Activated B cell treated with CpG ODN at 0.5 μM for 24 hours (primary cell): ENCODE measurements at regions not wholly inside any gene's neighbourhood (a gene's known extent, or its start where the extent isn't known, plus 50 kb on each side); places are given as distances from the start of the nearest gene placed in this dataset.

Source experiments
- ATAC-seq: fragments of 200-7000 bp; cut with Tn5 transposase; one replicate; pipeline ENCODE4 v1.10.0; 2021; ENCODE audit warnings: low read depth, mild to moderate bottlenecking, moderate library complexity
- CTCF ChIA-PET: fragments of 350-600 bp; sonication (Branson Sonifier 250); formaldehyde crosslinking; loops from one replicate; lab custom pipeline; 2021; ENCODE audit warnings: antibody characterized with exemption; lab: Charles Lee
- POLR2A ChIA-PET: fragments of 350-600 bp; sonication (Branson Sonifier 250); formaldehyde crosslinking; loops from one replicate; lab custom pipeline; 2021; ENCODE audit warnings: antibody characterized with exemption; lab: Charles Lee
- DNase-seq: peaks from one replicate; pipeline ENCODE4 v3.0.0; 2022
- H3K27ac Mint-ChIP-seq: one replicate; pipeline ENCODE4 v1.8.0; 2020; ENCODE audit warnings: mixed read lengths
- H3K27me3 Mint-ChIP-seq: one replicate; pipeline ENCODE4 v1.8.0; 2021; ENCODE audit warnings: mixed read lengths
- H3K36me3 Mint-ChIP-seq: one replicate; pipeline ENCODE4 v1.8.0; 2021; ENCODE audit warnings: low read depth, mixed read lengths
- H3K4me1 Mint-ChIP-seq: one replicate; pipeline ENCODE4 v1.8.0; 2021; ENCODE audit warnings: mixed read lengths
- H3K4me3 Mint-ChIP-seq: one replicate; pipeline ENCODE4 v1.8.0; 2020; ENCODE audit warnings: mild to moderate bottlenecking, mixed read lengths
- H3K9me3 Mint-ChIP-seq: one replicate; pipeline ENCODE4 v1.8.0; 2020; ENCODE audit warnings: mixed read lengths
- CTCF ChIP-seq: fragments of 200-600 bp; IDR thresholded peaks from one replicate; pipeline ENCODE4 v1.8.0; 2022; ENCODE audit warnings: antibody characterized with exemption, mild to moderate bottlenecking
- intact Hi-C: fragments of 100-400 bp; cut with micrococcal nuclease; formaldehyde crosslinking; loops from one replicate; pipeline ENCODE4 v1.15.1; 2024

- DNase-seq (no peak), ATAC-seq (no peak)
- H3K9me3 Mint-ChIP-seq, result no peaks in the 10 kb centered on the region
- POLR2A ChIA-PET, result no interaction called here
- TF ChIP-seq CTCF, result no peak
- CTCF ChIA-PET, result no interaction called here
- intact Hi-C loops, result no loop called here
- H3K4me1 Mint-ChIP-seq, result no peaks in the 10 kb centered on the region
- H3K4me3 Mint-ChIP-seq, result no peak overlapping the region
- no peaks in the 10 kb centered on the region for H3K27me3 Mint-ChIP-seq
- no peak overlapping the region for H3K27ac Mint-ChIP-seq
- no peaks in the 10 kb centered on the region for H3K36me3 Mint-ChIP-seq
Observed at GRCh38 chrX:16376056-16376455, 208.8 kb downstream of the MAGEB17 start.

GRCh38 chrX:16386126-16386525 lies 218.8 kb downstream of the MAGEB17 start:
- intact Hi-C loops, result no loop called here
- no peak for TF ChIP-seq CTCF
- CTCF ChIA-PET, result no interaction called here

GRCh38 chrX:16392597-16392996 lies 225.3 kb downstream of the MAGEB17 start:
- H3K27me3 Mint-ChIP-seq, result no peaks in the 10 kb centered on the region
- H3K9me3 Mint-ChIP-seq, result no peaks in the 10 kb centered on the region
- H3K36me3 Mint-ChIP-seq, result no peaks in the 10 kb centered on the region
- DNase-seq, result no peak
- TF ChIP-seq CTCF, result no peak
- no peak overlapping the region for H3K27ac Mint-ChIP-seq
- no peak overlapping the region for H3K4me3 Mint-ChIP-seq
- H3K4me1 Mint-ChIP-seq, result no peaks in the 10 kb centered on the region
- ChIA-PET POLR2A (no interaction called here), CTCF (no interaction called here)
- intact Hi-C loops, result no loop called here
- ATAC-seq, result no peak

More at GRCh38 chrX:16386126-16386525, 218.8 kb downstream of the MAGEB17 start:
- POLR2A ChIA-PET, result no interaction called here
- no peaks in the 10 kb centered on the region for H3K27me3 Mint-ChIP-seq
- no peak overlapping the region for H3K27ac Mint-ChIP-seq
- H3K9me3 Mint-ChIP-seq, result no peaks in the 10 kb centered on the region
- DNase-seq, result no peak
- H3K36me3 Mint-ChIP-seq, result no peaks in the 10 kb centered on the region
- no peak overlapping the region for H3K4me3 Mint-ChIP-seq
- H3K4me1 Mint-ChIP-seq, result no peaks in the 10 kb centered on the region
- ATAC-seq, result no peak

DNA sequence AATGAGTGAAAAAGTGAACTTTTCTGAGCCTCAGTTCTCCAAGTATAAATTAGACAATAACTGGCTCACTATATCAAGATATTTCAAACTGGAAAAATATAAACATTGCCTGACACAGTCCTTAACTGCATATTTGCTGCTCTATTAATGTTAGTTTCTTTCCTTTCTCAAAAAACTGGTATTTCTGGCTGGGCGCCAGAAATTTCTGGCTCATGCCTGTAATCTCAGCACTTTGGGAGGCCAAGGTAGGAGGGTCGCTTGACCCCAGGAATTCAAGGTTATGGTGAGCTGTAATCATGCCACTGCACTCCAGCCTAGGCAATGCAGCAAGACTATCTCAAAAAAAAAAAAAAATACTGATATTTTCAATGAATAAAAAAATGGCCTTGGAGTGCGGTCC lies 227.0 kb downstream of the MAGEB17 start:
- ATAC-seq, result no peak
- POLR2A ChIA-PET, result no interaction called here

DNA sequence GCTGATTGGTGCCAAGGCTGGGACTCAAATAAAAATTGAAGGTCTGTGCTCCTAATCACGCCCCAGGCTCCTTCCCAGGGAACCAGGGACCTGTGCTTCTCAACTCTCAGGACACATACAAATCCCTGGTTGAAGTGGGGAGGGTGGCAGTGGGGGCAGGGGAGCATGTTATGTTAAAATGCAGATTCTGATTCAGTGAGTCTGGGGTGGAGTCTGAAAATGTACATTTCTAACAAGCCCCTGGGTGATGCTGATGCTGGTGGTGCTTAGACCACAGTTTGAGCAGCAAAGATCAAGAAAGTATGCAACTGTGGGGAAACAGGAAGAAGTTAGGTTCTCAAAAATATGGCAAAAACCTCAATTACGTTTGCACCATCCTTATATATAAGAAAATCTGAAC lies 236.5 kb downstream of the MAGEB17 start:
- no peak for TF ChIP-seq CTCF
- H3K36me3 Mint-ChIP-seq, result no peaks in the 10 kb centered on the region
- H3K4me1 Mint-ChIP-seq, result no peaks in the 10 kb centered on the region
- DNase-seq, result no peak
- no peaks in the 10 kb centered on the region for H3K27me3 Mint-ChIP-seq
- no peak overlapping the region for H3K4me3 Mint-ChIP-seq
- H3K27ac Mint-ChIP-seq, result no peak overlapping the region
- H3K9me3 Mint-ChIP-seq, result no peaks in the 10 kb centered on the region
- POLR2A ChIA-PET, result no interaction called here
- intact Hi-C loops, result no loop called here
- CTCF ChIA-PET, result no interaction called here
- ATAC-seq, result no peak

More for the DNA sequence above, 227.0 kb downstream of the MAGEB17 start:
- Mint-ChIP-seq H3K4me1 (no peaks in the 10 kb centered on the region), H3K27me3 (no peaks in the 10 kb centered on the region), H3K4me3 (no peak overlapping the region), H3K27ac (no peak overlapping the region), H3K36me3 (no peaks in the 10 kb centered on the region), H3K9me3 (no peaks in the 10 kb centered on the region)
- DNase-seq, result no peak
- CTCF ChIA-PET, result no interaction called here
- no peak for TF ChIP-seq CTCF
- intact Hi-C loops, result no loop called here
